IMR-90 (cell line): ENCODE measurements at regions not wholly inside any gene's neighbourhood (a gene's known extent, or its start where the extent isn't known, plus 50 kb on each side); places are given as distances from the start of the nearest gene placed in this dataset.

Source experiments
- ATAC-seq: fragments of 200-7000 bp; cut with Tn5 transposase; 2 replicates; pipeline ENCODE4 v1.9.1; 2020; ENCODE audit warnings: low read depth, mild to moderate bottlenecking, moderate library complexity
- BruUV-seq: library from RNA; stranded (reverse); fragments of 400-500 nt; replicated peaks from 2 replicates; lab custom pipeline; 2021; lab: Mats Ljungman, UMichigan
- CTCF ChIA-PET: fragments of 300-600 bp; formaldehyde crosslinking; extraction: SDS; loops from one replicate; lab custom pipeline; 2021; ENCODE audit warnings: antibody characterized with exemption; lab: Yijun Ruan, JAX
- POLR2A ChIA-PET: fragments of 300-600 bp; sonication (Branson Sonifier 250); formaldehyde crosslinking; loops from one replicate; lab custom pipeline; 2022; ENCODE audit warnings: antibody characterized with exemption; ENCODE audit not compliant: unreplicated experiment; lab: Charles Lee
- DNase-seq: peaks from one replicate; pipeline ENCODE4 v3.0.0; 2013
- H2AFZ ChIP-seq: replicated peaks from 2 replicates; pipeline ENCODE3; 2013; ENCODE audit warnings: low read length, mild to moderate bottlenecking; ENCODE audit not compliant: poor library complexity
- H2AK5ac ChIP-seq: 2 replicates; pipeline ENCODE4 v1.6.1; 2013; ENCODE audit warnings: low read depth, low read length, inconsistent platforms
- H2AK9ac ChIP-seq: replicated peaks from 2 replicates; pipeline ENCODE3; 2013; ENCODE audit warnings: mild to moderate bottlenecking, low read depth, low read length, moderate library complexity; ENCODE audit not compliant: poor library complexity
- H2BK120ac ChIP-seq: 2 replicates; pipeline ENCODE4 v1.6.1; 2013; ENCODE audit warnings: low read depth, low read length, inconsistent platforms
- H2BK15ac ChIP-seq: 3 replicates; pipeline ENCODE4 v1.6.1; 2013; ENCODE audit warnings: low read depth, low read length, inconsistent platforms
- H2BK20ac ChIP-seq: 2 replicates; pipeline ENCODE4 v1.6.1; 2013; ENCODE audit warnings: low read depth, mild to moderate bottlenecking, inconsistent platforms, low read length, moderate library complexity
- H2BK5ac ChIP-seq: 2 replicates; pipeline ENCODE4 v1.6.1; 2013; ENCODE audit warnings: mild to moderate bottlenecking, low read depth, low read length, inconsistent platforms; ENCODE audit not compliant: poor library complexity, severe bottlenecking
- H3K14ac ChIP-seq: replicated peaks from 2 replicates; pipeline ENCODE4 v1.6.1; 2013; ENCODE audit warnings: low read depth, low read length, inconsistent platforms
- H3K18ac ChIP-seq: 2 replicates; pipeline ENCODE4 v1.6.1; 2013; ENCODE audit warnings: low read depth, low read length, control low read depth
- H3K23ac ChIP-seq: 2 replicates; pipeline ENCODE4 v1.6.1; 2013; ENCODE audit warnings: low read depth, low read length, inconsistent platforms
- H3K27ac ChIP-seq: 2 replicates; pipeline ENCODE4 v1.5.1; 2013; ENCODE audit warnings: mild to moderate bottlenecking, control low read depth, low read length; ENCODE audit not compliant: insufficient read depth
- H3K27me3 ChIP-seq: 2 replicates; pipeline ENCODE4 v1.6.1; 2013; ENCODE audit warnings: low read length; ENCODE audit not compliant: control insufficient read depth, insufficient read depth
- H3K36me3 ChIP-seq: 2 replicates; pipeline ENCODE4 v1.6.1; 2013; ENCODE audit warnings: low read length, mixed read lengths; ENCODE audit not compliant: control insufficient read depth, insufficient read depth
- H3K4ac ChIP-seq: 2 replicates; pipeline ENCODE4 v1.6.1; 2013; ENCODE audit warnings: low read depth, low read length, inconsistent platforms
- H3K4me1 ChIP-seq: 2 replicates; pipeline ENCODE4 v1.6.1; 2013; ENCODE audit warnings: low read length, mixed read lengths; ENCODE audit not compliant: control insufficient read depth, insufficient read depth
- H3K4me2 ChIP-seq: 2 replicates; pipeline ENCODE4 v1.6.1; 2013; ENCODE audit warnings: low read depth, mild to moderate bottlenecking, control low read depth, low read length, moderate library complexity
- H3K4me3 ChIP-seq: 2 replicates; pipeline ENCODE4 v1.5.1; 2013; ENCODE audit warnings: low read depth, mild to moderate bottlenecking, control low read depth, low read length, moderate library complexity; ENCODE audit not compliant: insufficient read depth
- H3K56ac ChIP-seq: 2 replicates; pipeline ENCODE4 v1.6.1; 2013; ENCODE audit warnings: low read length, inconsistent platforms; ENCODE audit not compliant: insufficient read depth; ENCODE audit errors: extremely low read depth
- H3K79me1 ChIP-seq, 2 experiments: 2 replicates each; pipeline ENCODE4 v1.6.1; 2013; ENCODE audit warnings: low read length in 2 of 2, inconsistent platforms in 1 of 2, low read depth in 1 of 2
- H3K9ac ChIP-seq: 2 replicates; pipeline ENCODE4 v1.6.1; 2013; ENCODE audit warnings: low read depth, low read length, control low read depth
- H3K9me1 ChIP-seq: 2 replicates; pipeline ENCODE4 v1.6.1; 2013; ENCODE audit warnings: low read length, inconsistent platforms; ENCODE audit not compliant: insufficient read depth
- H3K9me3 ChIP-seq: 2 replicates; pipeline ENCODE4 v1.6.1; 2013; ENCODE audit warnings: low read length; ENCODE audit not compliant: control insufficient read depth, insufficient read depth
- H4K20me1 ChIP-seq: 2 replicates; pipeline ENCODE4 v1.6.1; 2013; ENCODE audit warnings: low read length, inconsistent platforms; ENCODE audit not compliant: insufficient read depth
- H4K5ac ChIP-seq: 2 replicates; pipeline ENCODE4 v1.6.1; 2013; ENCODE audit warnings: mild to moderate bottlenecking, low read depth, low read length, control low read depth
- H4K8ac ChIP-seq, 2 experiments: 2 replicates each; pipeline ENCODE4 v1.6.1; 2013; ENCODE audit warnings: low read depth in 2 of 2, low read length in 2 of 2, control low read depth in 1 of 2, inconsistent platforms in 1 of 2
- H4K91ac ChIP-seq: 2 replicates; pipeline ENCODE4 v1.6.1; 2013; ENCODE audit warnings: low read depth, low read length, inconsistent platforms; ENCODE audit not compliant: insufficient read depth
- CHD1 ChIP-seq: IDR thresholded peaks from 2 replicates; pipeline ENCODE4 v1.6.1; 2012; ENCODE audit warnings: low read depth, low read length, improper control_type of control experiment
- FOS ChIP-seq: fragments of 150-350 bp; IDR thresholded peaks from 2 replicates; pipeline ENCODE4 v1.6.1; 2016; ENCODE audit warnings: low read depth, low read length
- MAFK ChIP-seq: IDR thresholded peaks from 2 replicates; pipeline ENCODE4 v1.6.1; 2012; ENCODE audit warnings: low read depth, low read length, improper control_type of control experiment
- MAZ ChIP-seq: IDR thresholded peaks from 2 replicates; pipeline ENCODE4 v1.6.1; 2012; ENCODE audit warnings: low read depth, mild to moderate bottlenecking, low read length, improper control_type of control experiment, moderate library complexity, borderline replicate concordance
- MXI1 ChIP-seq: IDR thresholded peaks from 2 replicates; pipeline ENCODE4 v1.6.1; 2012; ENCODE audit warnings: low read depth, mild to moderate bottlenecking, low read length, moderate library complexity, borderline replicate concordance
- POLR2A ChIP-seq: IDR thresholded peaks from 2 replicates; pipeline ENCODE4 v1.6.1; 2012; ENCODE audit warnings: mild to moderate bottlenecking, low read depth, low read length
- RAD21 ChIP-seq: IDR thresholded peaks from 2 replicates; pipeline ENCODE4 v1.6.1; 2012; ENCODE audit warnings: low read length, improper control_type of control experiment
- RCOR1 ChIP-seq: IDR thresholded peaks from 2 replicates; pipeline ENCODE4 v1.6.1; 2012; ENCODE audit warnings: mild to moderate bottlenecking, low read length, improper control_type of control experiment; ENCODE audit not compliant: insufficient replicate concordance
- WGBS, 2 experiments: methylation state at CpG; one replicate each; pipeline versions ENCODE4 v1.1.5 to v1.1.7; 2013; ENCODE audit warnings: missing lambda C conversion rate in 2 of 2; ENCODE audit not compliant: insufficient read length in 1 of 2; ENCODE audit errors: extremely low coverage in 2 of 2; 5-methylcytosine and 5-hydroxymethylcytosine counted together
- dilution Hi-C: fragments of 300-500 bp; cut with HindIII; formaldehyde crosslinking; loops from one replicate; pipeline ENCODE4 v1.14.3; 2018; ENCODE audit warnings: low sequenced_read_pairs; ENCODE audit not compliant: unreplicated experiment
- in situ Hi-C: fragments of 300-500 bp; cut with MboI; formaldehyde crosslinking; loops from 3 replicates; pipeline ENCODE4 v1.14.3; 2019; ENCODE audit warnings: low sequenced_read_pairs, inconsistent platforms, mixed read lengths
- intact Hi-C: fragments of 100-400 bp; cut with micrococcal nuclease; formaldehyde crosslinking; loops from 2 replicates; pipeline ENCODE4 v1.10.0; 2022
- TF ChIP-seq, protein P1 (sequence below): fragments of 150-350 bp; IDR thresholded peaks from 2 replicates; pipeline ENCODE4 v1.6.1; 2016; ENCODE audit warnings: low read depth, mild to moderate bottlenecking, low read length, moderate library complexity, borderline replicate concordance
- TF ChIP-seq, protein P2 (sequence below): fragments of 150-350 bp; IDR thresholded peaks from 2 replicates; pipeline ENCODE4 v1.6.1; 2017; ENCODE audit warnings: mild to moderate bottlenecking, antibody characterized with exemption, low read length, low read depth
- TF ChIP-seq, protein P3 (sequence below): conservative IDR thresholded peaks from 2 replicates; pipeline ENCODE4 v1.5.1; 2012; ENCODE audit warnings: mild to moderate bottlenecking, low read depth, low read length, improper control_type of control experiment

DNA sequence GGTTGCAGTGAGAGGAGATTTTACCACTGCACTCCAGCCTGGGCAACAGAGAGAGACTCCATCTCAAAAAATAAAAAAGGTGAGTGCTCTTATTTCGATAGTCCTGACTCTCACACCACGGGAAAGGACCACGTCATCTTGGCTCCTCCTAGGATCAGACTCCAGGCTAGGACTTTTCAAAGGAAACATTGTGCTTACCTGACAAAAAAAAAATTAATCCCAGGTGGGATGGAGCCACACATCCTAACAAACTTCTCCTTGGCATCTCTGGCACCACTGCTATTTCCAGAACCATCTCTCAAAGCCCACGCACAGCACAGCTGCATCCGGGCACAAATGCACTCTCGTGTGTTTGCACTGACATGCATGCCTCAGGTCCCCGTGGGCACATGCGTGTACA lies 262.4 kb downstream of the ENGASE start:
- H3K27ac ChIP-seq = no peak overlapping the region
- no peak overlapping the region for H2BK15ac ChIP-seq
- no peaks in the 10 kb centered on the region; the same call in 1 of the 2 replicates for H3K27me3 ChIP-seq
- H3K9me1 ChIP-seq = no peaks in the 10 kb centered on the region
- no peaks in the 10 kb centered on the region for H4K20me1 ChIP-seq
- no peaks in the 10 kb centered on the region for H3K79me1 ChIP-seq
- H2AFZ ChIP-seq = no peak overlapping the region
- H3K4me2 ChIP-seq = no peak overlapping the region
- no peak overlapping the region for H3K56ac ChIP-seq
- no peak overlapping the region for H2BK20ac ChIP-seq
- H4K91ac ChIP-seq = no peak overlapping the region
- POLR2A ChIA-PET = no interaction called here
- WGBS, 2 experiments = 67% methylated on average over 6 of the region's 8 CpGs; no CpG with 5 or more reads in 1 of the 2 experiments
- H2BK5ac ChIP-seq = no peak overlapping the region
- intact Hi-C loops (no loop called here), in situ Hi-C loops (no loop called here), dilution Hi-C loops (no loop called here)
- H3K14ac ChIP-seq = no peak overlapping the region
- BruUV-seq = no TSS peak
- no peak overlapping the region for H3K4ac ChIP-seq
- H2BK120ac ChIP-seq = no peak overlapping the region
- no peak overlapping the region for H2AK9ac ChIP-seq
- H3K9me3 ChIP-seq = no peaks in the 10 kb centered on the region
- ATAC-seq (no peak), DNase-seq (no peak)
- H3K4me1 ChIP-seq = no peaks in the 10 kb centered on the region
- no peak overlapping the region for H3K9ac ChIP-seq
- CTCF ChIA-PET = interaction anchor here (0.9 kb wide), 1 partner anchor 9 kb away, joined by 3 read pairs; no protein-coding TSS in a partner anchor
- no peak overlapping the region for H3K23ac ChIP-seq
- H3K4me3 ChIP-seq = no peak overlapping the region
- no peak overlapping the region for H2AK5ac ChIP-seq
- no peak overlapping the region for H4K8ac ChIP-seq
- no peaks in the 10 kb centered on the region for H3K36me3 ChIP-seq
- TF ChIP-seq RAD21 (no peak), CHD1 (no peak), MAZ (no peak), POLR2A (no peak), RCOR1 (no peak), MAFK (no peak), MXI1 (no peak), FOS (no peak)
- TF ChIP-seq, protein P1, sequence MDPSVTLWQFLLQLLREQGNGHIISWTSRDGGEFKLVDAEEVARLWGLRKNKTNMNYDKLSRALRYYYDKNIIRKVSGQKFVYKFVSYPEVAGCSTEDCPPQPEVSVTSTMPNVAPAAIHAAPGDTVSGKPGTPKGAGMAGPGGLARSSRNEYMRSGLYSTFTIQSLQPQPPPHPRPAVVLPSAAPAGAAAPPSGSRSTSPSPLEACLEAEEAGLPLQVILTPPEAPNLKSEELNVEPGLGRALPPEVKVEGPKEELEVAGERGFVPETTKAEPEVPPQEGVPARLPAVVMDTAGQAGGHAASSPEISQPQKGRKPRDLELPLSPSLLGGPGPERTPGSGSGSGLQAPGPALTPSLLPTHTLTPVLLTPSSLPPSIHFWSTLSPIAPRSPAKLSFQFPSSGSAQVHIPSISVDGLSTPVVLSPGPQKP = no peak
- TF ChIP-seq, protein P2, sequence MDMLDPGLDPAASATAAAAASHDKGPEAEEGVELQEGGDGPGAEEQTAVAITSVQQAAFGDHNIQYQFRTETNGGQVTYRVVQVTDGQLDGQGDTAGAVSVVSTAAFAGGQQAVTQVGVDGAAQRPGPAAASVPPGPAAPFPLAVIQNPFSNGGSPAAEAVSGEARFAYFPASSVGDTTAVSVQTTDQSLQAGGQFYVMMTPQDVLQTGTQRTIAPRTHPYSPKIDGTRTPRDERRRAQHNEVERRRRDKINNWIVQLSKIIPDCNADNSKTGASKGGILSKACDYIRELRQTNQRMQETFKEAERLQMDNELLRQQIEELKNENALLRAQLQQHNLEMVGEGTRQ = no peak
- TF ChIP-seq, protein P3, sequence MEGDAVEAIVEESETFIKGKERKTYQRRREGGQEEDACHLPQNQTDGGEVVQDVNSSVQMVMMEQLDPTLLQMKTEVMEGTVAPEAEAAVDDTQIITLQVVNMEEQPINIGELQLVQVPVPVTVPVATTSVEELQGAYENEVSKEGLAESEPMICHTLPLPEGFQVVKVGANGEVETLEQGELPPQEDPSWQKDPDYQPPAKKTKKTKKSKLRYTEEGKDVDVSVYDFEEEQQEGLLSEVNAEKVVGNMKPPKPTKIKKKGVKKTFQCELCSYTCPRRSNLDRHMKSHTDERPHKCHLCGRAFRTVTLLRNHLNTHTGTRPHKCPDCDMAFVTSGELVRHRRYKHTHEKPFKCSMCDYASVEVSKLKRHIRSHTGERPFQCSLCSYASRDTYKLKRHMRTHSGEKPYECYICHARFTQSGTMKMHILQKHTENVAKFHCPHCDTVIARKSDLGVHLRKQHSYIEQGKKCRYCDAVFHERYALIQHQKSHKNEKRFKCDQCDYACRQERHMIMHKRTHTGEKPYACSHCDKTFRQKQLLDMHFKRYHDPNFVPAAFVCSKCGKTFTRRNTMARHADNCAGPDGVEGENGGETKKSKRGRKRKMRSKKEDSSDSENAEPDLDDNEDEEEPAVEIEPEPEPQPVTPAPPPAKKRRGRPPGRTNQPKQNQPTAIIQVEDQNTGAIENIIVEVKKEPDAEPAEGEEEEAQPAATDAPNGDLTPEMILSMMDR = no peak
- no peak overlapping the region for H4K5ac ChIP-seq
- H3K18ac ChIP-seq = no peak overlapping the region
